ENCODE measurements at regions not wholly inside any gene's neighbourhood (a gene's known extent, or its start where the extent isn't known, plus 50 kb on each side); places are given as distances from the start of the nearest gene placed in this dataset.

GRCh38 chr18:45527891-45528290 lies 87.4 kb upstream of the SLC14A2 start:
- peaks cover 0 to 4% of the 10 kb centered on the region in 2 experiments for H3K27me3 ChIP-seq (ENCODE audit: control insufficient read depth in 1 of 2, insufficient read depth in 2 of 2, low read length in 2 of 2)

GRCh38 chr18:45528712-45529336 lies 86.5 kb upstream of the SLC14A2 start:
- Histone ChIP-seq H3K27me3 (ENCODE audit: control insufficient read depth in 1 of 2, insufficient read depth in 2 of 2, low read length in 2 of 2) (peaks cover 0 to 4% of the 10 kb centered on the region in 2 experiments), H3K4me1 (ENCODE audit: insufficient read depth, low read length) (no peaks in the 10 kb centered on the region), H3K4me3 (ENCODE audit: low read length) (no peak overlapping the region), H3K27ac (ENCODE audit: low read depth in 1 of 2, low read length in 2 of 2) (no peak overlapping the region), H3K9me3 (ENCODE audit: control insufficient read depth in 1 of 2, insufficient read depth in 1 of 2, low read length in 2 of 2) (no peaks in the 10 kb centered on the region), H3K36me3 (ENCODE audit: insufficient read depth, low read length) (no peaks in the 10 kb centered on the region)
- peaks cover 5% of the 10 kb centered on the region for H3K27me3 Mint-ChIP-seq
- intact Hi-C loops (cut with DNase I, micrococcal nuclease) = no loop called here
- H3K27ac Mint-ChIP-seq = no peak overlapping the region
- H3K9me3 Mint-ChIP-seq = peaks cover 2% of the 10 kb centered on the region
- ATAC-seq (ENCODE audit: poor library complexity) (no peak), DNase-seq (no peak)
- H3K4me3 Mint-ChIP-seq = no peak overlapping the region
- ChIA-PET CTCF (no interaction called here), POLR2A (no interaction called here)
- H3K4me1 Mint-ChIP-seq (ENCODE audit: low read depth) = no peaks in the 10 kb centered on the region
- no peak for TF ChIP-seq CTCF (IDR thresholded peaks at IDR 0.05)
- no peaks in the 10 kb centered on the region for H3K36me3 Mint-ChIP-seq (ENCODE audit: low read depth)

More at GRCh38 chr18:45527891-45528290, 87.4 kb upstream of the SLC14A2 start:
- no peaks in the 10 kb centered on the region for H3K4me1 ChIP-seq (ENCODE audit: insufficient read depth, low read length)
- DNase-seq (no peak), ATAC-seq (ENCODE audit: poor library complexity) (no peak)
- Mint-ChIP-seq H3K27ac (no peak overlapping the region), H3K36me3 (ENCODE audit: low read depth) (no peaks in the 10 kb centered on the region), H3K4me1 (ENCODE audit: low read depth) (no peaks in the 10 kb centered on the region), H3K9me3 (peaks cover 2% of the 10 kb centered on the region), H3K4me3 (no peak overlapping the region), H3K27me3 (peaks cover 5% of the 10 kb centered on the region)
- H3K4me3 ChIP-seq (ENCODE audit: low read length) = no peak overlapping the region
- no peaks in the 10 kb centered on the region for H3K36me3 ChIP-seq (ENCODE audit: insufficient read depth, low read length)
- H3K27ac ChIP-seq (ENCODE audit: low read depth in 1 of 2, low read length in 2 of 2) = no peak overlapping the region
- intact Hi-C loops (cut with DNase I, micrococcal nuclease) = no loop called here
- POLR2A ChIA-PET = no interaction called here
- no peak for TF ChIP-seq CTCF (IDR thresholded peaks at IDR 0.05)
- H3K9me3 ChIP-seq (ENCODE audit: control insufficient read depth in 1 of 2, insufficient read depth in 1 of 2, low read length in 2 of 2) = no peaks in the 10 kb centered on the region
- CTCF ChIA-PET = no interaction called here

- H3K9me3 Mint-ChIP-seq = peaks cover 7% of the 10 kb centered on the region
- no peak overlapping the region for H3K4me3 ChIP-seq (ENCODE audit: low read length)
- no peak overlapping the region for H3K27ac ChIP-seq (ENCODE audit: low read depth in 1 of 2, low read length in 2 of 2)
- TF ChIP-seq CTCF (IDR thresholded peaks at IDR 0.05) = no peak
- intact Hi-C loops (cut with DNase I, micrococcal nuclease) = no loop called here
- H3K27me3 ChIP-seq (ENCODE audit: control insufficient read depth in 1 of 2, insufficient read depth in 2 of 2, low read length in 2 of 2) = peaks cover 0 to 5% of the 10 kb centered on the region in 2 experiments
- DNase-seq (no peak), ATAC-seq (ENCODE audit: poor library complexity) (no peak)
- ChIA-PET POLR2A (no interaction called here), CTCF (no interaction called here)
- H3K4me1 Mint-ChIP-seq (ENCODE audit: low read depth) = no peaks in the 10 kb centered on the region
- H3K9me3 ChIP-seq (ENCODE audit: control insufficient read depth in 1 of 2, insufficient read depth in 1 of 2, low read length in 2 of 2) = peaks cover 0 to 10% of the 10 kb centered on the region in 2 experiments
- H3K4me3 Mint-ChIP-seq = no peak overlapping the region
- H3K4me1 ChIP-seq (ENCODE audit: insufficient read depth, low read length) = no peaks in the 10 kb centered on the region
- peaks cover 30% of the 10 kb centered on the region for H3K27me3 Mint-ChIP-seq
- no peaks in the 10 kb centered on the region for H3K36me3 ChIP-seq (ENCODE audit: insufficient read depth, low read length)
- no peaks in the 10 kb centered on the region for H3K36me3 Mint-ChIP-seq (ENCODE audit: low read depth)
- H3K27ac Mint-ChIP-seq = no peak overlapping the region
Observed at GRCh38 chr18:45538444-45538843, 76.8 kb upstream of the SLC14A2 start.
